HG02798 (cell line): ENCODE measurements at regions not wholly inside any gene's neighbourhood (a gene's known extent, or its start where the extent isn't known, plus 50 kb on each side); places are given as distances from the start of the nearest gene placed in this dataset.

Experiments used
- ATAC-seq: cut with Tn5 transposase; IDR thresholded peaks from one replicate; pipeline ENCODE4 v1.9.1; 2021; ENCODE audit warnings: mild to moderate bottlenecking; ENCODE audit not compliant: unreplicated experiment, poor library complexity

DNA sequence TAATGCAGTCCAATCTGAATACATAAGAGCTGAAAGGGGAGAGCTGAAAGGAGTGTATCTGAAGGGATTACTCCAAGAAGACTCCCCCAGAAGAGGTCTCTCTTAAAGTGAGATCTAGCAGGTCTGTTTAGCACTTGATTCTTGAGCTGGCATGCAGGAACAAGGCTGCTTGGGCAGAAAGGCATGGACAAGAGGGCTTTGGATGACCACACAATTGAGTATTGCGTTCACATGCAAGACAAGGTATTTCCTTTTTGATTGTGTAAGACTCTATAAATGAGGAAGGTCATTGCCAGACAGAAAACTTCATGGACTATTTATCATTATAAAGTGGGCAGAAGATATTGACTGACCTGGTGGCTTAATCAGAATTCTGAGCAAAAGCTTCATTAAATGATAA lies 145.5 kb upstream of the AFF2 start:
- ATAC-seq, result no peak

DNA sequence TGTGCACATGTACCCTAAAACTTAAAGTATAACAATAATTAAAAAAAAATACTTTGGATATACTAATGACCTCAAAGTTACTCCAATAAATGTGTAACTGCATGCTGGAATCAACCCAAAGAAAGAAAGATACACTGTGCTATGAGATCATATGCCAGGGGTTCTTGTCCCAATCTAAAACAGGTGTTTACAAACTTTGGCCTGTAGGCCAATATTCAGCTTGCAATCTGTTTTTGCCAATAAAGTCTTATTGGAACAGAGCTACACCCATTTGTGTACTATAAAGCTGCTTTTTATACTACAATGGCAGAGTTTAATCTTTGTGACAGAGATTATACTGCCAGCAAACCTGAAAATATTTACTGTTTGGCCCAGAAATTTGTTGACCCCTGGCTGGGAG lies 138.8 kb upstream of the AFF2 start:
- ATAC-seq, result no peak

DNA sequence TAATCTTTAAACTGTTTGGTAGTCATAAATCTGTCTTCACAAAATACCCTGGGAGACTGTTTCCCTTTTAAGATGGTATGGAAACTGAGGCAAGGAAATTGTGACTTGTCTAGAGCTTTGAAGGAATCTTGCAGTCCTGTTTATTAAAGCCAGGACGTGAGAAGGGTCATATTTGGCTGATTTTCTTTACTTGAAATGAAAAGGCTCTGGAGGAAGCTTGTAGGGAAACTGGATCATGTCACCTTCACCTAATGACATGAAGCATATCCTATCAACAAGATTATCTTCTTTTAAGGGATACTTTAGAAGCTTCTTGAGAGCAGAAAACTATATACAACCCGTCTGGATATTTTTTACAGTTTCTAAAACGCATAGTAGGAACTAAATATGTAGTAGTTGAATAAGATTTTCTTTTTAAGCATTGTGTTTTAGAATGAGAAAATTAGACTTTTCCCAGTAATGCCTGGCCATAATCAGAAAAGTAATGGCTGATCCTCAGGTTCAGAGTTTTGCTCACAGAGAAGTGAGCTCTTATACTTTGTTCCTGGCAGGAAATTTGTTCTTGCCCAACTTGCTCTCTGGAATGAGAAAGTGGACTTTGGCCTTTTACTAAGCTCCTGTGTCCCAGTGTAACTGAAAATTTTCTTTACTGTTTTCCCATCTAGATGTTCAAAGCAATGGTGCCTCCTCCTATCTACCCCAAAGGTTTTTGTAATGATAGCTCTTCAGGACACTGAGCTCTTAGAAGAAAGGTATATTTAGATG lies 136.8 kb upstream of the AFF2 start:
- ATAC-seq, result no peak

DNA sequence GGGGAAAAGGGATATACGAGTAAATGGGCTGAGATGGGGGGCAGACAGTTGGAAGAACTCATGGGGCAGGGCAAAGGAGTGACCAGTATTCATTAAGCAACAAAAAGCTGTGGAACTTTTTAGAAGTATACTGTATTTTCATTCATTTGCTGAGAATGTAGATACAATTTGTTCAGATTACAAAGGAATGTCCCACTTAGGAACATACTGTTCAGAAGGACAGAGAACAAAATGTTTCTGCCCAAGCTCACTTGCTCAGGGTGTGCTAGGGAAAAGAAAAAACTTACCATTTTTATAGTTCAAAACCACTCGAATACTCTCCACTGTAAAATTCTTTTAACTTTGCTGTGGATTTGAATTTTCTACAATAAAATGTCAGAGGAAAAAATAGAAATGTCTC lies 135.2 kb upstream of the AFF2 start:
- no peak for ATAC-seq

DNA sequence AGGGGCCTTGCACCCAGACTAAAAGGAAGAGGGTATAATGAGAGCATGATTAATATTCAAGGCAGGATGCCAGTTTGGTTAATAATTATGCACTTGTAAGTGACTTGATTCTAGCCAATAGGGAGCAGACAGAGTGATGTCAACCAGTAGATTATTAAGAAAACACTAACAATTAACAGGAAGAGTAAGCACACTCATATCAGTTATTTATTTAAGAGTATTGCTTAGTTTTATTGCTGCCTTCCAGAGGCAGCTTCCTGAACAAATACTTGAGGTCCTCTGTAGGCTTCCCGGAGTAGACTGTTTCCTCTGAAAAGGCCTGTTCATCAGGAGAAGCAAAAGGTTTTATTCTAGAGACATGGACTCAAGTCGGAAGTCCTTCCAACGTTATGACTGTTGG lies 129.1 kb upstream of the AFF2 start:
- no peak for ATAC-seq

DNA sequence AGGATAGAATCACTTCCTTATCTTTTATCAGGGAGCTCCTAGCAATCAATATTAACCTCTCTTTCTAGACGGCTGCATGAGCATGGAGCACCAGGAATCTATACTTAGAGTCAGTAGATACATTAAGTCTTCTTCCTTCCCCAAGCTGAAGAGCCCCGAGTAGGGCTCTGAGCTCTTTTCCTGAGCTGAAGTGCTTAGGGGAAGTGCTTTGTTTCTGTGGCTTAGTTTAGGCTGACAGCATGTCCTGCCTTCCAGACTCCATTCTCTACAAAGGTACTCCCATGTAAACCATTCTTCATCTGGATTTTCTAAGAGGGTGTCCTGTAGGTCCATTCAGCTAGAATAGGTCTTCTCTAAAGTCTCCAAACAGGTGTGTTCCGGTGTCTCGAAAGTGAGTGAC lies 127.5 kb upstream of the AFF2 start:
- no peak for ATAC-seq

DNA sequence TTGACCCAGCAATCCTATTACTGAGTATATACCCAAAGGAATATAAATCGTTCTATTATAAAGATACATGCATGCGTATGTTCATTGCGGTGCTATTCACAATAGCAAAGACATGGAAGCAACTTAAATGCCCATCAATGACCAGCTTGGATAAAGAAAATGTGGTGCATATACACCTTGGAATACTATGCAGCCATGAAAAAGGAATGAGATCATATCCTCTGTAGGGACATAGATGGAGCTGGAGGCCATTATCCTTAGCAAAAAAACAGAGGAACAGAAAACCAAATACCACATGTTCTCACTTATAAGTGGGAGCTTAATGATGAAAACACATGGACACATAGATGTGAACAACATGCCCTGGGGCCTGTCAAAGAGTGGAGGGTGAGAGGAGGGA lies 124.1 kb upstream of the AFF2 start:
- ATAC-seq, result no peak

DNA sequence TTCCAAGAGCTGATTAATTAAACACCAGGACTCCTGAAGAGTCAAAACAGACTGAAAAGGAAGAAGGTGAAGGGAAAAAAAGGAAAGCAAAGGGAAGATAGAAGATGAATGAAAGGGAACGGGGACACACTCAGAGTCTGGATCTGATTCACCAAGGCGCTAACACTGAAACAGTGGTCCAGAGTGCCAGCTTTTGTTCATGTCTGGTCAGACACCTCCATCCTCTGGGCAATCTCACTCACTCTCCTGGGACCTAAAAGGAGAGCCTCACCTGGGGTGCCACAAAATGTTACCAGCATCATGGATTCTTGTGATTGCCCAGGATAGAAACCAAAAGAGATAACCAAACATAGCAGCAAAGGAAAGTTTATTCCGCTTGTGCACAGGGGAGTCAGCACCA lies 120.3 kb upstream of the AFF2 start:
- peak; percentile 5 for ATAC-seq

DNA sequence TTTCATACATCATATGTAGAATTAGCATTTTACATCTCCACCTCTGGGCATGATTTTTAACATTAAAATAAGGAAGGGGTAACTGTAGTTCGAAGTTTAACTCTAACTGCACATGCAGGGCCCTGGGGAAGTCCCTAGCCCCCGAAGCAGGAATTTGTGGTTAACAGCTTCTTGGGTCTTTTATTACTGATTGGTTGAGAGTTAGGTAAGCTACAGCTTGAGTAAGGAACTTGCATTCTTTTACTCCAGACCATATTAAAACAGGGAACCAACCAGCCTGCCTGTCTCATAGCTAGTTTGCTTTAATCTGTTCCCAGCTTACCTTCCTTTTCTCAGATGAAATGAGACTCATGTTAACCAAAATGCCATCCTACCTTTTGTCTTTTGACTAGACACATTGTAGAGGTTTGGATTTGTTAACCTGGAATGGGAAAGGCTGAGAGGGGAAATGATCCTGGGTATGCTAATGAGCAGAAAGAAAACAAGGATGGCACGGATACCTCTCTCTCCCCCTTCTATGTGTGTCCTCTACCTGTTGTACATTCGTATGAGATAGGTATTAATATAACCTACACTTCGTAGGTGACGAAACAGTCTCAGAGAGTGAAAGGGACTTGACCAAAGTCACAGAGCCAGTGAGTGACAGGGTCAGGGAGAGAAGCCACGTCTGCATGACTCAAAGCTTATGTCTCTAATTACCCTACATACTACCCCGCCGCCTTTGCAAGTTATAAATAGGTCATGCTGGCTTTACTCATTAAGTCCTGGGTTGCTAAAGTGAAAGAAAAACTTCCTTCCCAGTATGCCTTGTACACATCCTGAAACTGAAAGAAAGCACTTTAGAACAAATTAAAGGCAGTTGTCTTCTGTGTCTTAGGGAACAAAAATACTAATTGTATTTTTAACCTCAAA lies 119.5 kb upstream of the AFF2 start:
- peak; percentile 96 for ATAC-seq

DNA sequence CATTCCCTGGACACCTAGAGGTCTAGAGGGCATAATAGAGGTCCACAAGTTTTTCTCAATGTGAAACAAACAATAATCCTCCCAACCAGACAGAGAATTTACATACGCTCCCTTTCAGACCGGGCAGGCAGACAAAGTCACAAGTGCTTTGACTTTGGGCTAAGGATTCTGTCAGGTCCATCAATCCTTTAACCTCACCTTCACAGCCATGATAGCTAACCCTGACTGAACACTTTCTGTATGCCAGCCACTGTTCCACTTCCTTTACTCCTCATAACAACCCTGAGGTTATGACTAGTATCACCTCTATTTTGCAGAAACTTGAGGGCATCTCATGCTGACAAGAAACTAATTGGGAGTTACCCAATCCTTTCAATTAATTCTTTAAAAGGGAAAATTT lies 118.8 kb upstream of the AFF2 start:
- ATAC-seq, result peak; percentile 26

DNA sequence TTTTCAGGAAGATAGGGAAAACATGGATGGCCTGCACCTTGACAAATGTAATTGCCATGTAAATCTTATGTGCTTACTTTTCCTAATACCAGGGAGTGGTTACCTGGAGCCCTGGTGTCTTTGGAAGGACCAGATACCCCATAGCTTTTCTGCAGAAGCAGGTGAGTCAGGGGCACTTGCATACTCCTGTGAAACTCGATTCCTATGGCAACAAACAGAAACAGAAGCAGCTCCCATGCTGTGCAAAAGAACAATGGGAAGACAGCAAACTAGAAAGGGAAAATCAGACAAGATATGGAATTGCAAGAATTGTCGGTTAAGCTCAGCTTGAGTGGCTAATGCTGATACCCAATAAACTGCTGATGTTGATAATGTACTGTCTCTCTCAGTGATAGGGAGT lies 117.4 kb upstream of the AFF2 start:
- no peak for ATAC-seq

DNA sequence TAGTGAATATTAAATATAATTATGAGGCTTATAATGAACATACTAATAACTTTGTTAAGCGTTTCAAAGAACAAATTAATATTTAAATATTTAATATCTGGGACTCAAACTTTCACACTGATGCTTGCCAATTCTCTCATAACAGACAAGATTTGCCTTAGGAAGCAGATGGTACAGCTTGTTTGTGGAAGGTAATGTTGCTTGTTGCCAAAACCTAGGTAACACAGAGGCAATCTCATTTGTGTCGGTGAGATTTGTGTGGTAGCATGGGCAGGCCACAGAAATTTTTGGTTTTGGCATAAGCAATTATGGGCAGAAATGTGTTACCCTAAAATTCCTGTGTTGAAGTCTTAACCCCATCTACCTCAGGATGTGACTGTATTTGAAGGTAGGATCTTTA lies 114.9 kb upstream of the AFF2 start:
- ATAC-seq, result no peak

DNA sequence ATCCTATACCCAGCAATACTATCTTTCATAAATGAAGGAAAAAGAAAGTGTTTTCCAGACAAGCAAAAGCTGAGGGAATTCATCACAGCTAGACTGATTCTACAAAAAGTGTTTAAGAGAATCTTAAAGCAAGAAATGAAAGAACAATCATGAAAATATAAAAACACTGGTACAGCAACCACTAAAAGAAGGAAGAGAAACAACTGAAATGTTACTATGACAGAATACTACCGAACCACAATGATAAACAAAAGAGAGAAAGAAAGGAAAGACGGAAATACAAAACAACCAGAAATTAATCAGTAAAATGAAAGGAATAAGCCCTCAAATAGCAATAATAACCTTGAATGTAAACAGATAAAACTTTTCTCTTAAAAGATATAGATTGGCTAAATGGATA lies 110.8 kb upstream of the AFF2 start:
- ATAC-seq, result no peak

DNA sequence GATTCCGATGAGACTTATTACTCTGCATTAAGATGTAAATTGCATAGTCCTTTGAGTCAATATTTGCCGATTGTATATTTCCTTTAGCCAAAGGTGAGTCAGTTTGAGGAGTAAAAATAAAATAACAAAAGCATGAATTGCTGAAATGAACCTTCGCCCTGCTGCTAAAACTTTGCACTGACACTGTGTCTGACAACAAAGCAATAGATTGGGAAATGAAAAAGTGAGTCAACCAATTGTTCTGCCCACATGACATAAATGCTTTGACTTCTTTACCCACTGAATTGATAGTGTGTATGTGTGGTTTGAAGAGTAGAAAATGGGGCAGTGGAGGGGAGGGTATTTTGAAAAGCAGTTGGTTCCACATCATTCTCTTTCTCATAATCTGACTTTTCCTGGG lies 88.4 kb upstream of the AFF2 start:
- no peak for ATAC-seq

DNA sequence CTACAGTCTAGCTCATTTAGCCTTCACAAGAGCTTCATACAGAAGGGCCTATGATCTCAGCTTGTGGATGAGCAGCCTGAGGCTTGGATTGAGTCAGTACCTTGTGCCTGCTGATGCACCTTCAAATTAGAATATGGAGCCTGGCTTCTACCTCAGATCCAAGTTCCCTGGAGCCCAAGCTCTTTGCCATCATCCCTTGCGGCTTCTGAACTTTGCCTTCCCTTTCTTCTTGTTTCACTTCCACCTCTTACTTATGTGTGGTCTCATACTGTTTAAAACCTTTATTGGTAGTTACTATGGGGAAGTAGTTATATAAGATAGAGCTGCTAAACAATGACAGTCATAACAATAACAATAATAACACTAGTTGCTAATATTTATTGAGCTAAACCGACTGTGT lies 84.3 kb upstream of the AFF2 start:
- ATAC-seq, result no peak

DNA sequence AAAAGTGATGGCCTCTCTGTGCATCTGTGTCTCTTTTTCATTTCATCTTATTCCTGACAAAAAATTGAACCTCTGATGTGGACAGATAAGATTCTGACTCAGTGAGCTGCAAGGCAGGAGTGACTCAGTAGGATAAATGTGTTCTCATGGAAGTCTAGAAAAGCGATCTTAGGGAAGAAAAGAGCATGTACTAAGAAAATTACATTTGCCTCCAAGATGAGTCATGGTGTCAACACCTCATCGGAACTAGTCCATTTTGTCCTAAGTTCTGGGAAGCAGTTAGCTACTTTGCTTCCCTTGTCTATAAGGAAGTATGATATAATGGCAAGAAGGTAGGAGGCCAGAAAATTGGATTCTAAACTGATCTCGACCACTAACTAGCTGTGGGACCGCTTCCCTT lies 83.5 kb upstream of the AFF2 start:
- no peak for ATAC-seq

DNA sequence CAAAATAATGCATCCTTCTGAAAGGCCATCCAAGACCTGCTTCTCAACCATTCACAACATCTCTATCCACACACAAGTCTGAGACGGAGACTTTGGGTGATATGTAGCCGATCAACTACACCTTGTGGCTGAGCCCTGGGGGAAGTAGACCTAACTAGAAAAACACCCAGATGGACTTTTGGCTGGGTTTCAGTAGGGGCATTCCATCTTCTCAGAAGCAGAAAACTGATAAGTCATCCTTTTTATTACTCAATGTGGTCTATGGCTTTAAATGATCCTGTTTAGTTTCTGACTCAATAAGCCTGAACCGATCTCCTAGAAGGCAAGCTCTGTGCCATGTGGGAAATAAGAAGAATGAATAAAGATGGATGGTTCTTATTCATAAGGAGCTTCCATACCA lies 82.5 kb upstream of the AFF2 start:
- ATAC-seq, result no peak

DNA sequence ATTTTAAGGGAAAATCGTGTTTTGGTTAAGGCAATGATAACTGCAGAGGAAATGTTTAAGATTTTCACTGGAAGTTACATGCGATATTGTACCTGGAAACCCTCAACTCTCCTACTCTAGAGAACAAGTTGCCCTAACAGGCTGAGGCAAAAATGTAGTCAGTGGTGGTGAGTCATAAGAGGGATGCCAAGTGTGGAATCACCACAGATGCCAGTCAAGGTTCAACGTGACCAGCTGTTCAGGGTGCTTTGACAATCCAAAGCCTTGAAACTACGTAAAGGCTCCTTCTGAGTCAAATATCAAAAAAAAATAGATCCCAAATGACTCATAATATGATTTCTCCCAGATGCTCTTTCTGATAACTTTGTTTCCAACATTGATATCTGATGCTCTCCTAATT lies 77.9 kb upstream of the AFF2 start:
- ATAC-seq, result no peak

DNA sequence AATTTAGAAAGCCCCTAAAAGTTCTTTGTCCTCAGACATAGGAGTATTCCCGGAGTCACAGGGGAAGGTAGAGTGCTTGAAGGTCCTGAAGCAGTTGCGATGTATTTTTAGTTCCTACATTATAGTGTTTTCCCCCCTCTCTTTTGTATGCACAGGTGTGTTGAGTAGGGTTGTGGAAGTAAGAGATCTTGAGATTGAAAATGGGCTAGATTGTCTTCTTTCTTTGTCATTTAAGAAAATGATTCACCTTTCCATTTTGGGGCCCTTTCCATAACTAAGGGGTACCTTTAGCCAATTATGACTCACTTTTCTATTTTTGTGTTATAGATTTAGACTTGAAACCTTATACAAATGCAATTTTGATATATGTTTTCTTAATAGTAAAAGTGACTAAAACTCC lies 75.8 kb upstream of the AFF2 start:
- ATAC-seq, result no peak

DNA sequence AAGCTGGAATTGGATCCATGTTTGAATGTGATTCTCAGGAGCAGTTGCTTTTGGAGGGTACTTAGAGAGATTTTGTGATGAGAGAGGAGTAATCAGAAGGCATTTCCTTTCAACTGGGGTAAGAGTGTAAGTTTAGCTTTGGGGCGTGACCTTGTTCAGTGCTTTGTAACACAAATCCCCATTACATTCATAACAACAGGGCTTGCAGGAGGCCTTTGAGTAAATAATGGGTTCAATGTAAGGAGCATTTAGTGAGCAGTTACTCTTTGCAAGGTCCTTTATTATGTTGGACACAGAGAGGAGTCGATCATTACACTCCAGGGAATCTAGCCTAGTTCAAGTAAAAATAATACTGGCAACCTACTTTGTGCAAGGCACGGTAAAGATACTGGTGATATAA lies 74.0 kb upstream of the AFF2 start:
- ATAC-seq, result no peak

DNA sequence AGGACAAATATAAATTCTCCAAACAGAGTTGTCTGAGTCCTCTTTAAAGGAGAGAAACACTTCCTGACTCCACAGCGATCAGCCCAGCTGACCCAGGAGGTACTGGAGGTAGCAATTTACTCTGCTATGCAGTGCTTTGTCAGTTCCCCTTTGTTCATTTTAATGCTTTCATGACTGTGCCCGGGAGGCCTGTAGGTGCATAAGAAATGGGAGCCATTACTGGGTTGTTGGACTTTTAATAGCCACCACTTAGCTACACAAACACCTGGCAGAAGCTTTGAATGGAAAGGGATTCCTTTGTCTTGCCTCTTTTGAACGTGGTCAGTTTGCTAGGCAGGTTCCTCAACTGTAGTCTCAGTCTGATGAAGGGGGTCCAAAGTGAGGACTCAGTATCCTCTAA lies 59.0 kb upstream of the AFF2 start:
- ATAC-seq, result no peak

DNA sequence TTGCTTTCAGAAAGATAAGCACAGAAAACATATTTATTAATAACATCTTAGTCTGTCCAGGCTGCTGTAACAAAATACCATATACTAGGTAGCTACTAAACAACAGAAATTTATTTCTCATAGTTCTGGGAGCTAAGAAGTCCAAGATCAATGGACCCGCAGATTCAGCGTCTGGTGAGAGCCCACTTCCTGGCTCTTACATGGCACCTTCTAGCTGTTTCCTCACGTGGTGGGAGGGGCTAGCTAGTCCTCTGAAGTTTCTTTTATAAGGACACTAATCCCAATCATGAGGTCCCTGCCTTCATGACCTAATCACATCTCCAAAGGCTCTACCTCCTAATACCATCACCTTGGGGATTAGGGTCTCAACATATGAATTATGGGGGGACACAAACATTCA lies 57.2 kb upstream of the AFF2 start:
- no peak for ATAC-seq
